ENCODE measurements at regions not wholly inside any gene's neighbourhood (a gene's known extent, or its start where the extent isn't known, plus 50 kb on each side); places are given as distances from the start of the nearest gene placed in this dataset.

- TF ChIP-seq BCL11A (IDR thresholded peaks at IDR 0.05; ENCODE audit: low read depth in 2 of 2, low read length in 2 of 2) (no peak), POLR2A (IDR thresholded peaks at IDR 0.05; ENCODE audit: control extremely low read depth in 1 of 2, low read depth in 2 of 2, low read length in 2 of 2) (no peak), TEAD4 (IDR thresholded peaks at IDR 0.05; ENCODE audit: low read depth, low read length) (no peak), KDM4A (IDR thresholded peaks at IDR 0.05; ENCODE audit: low read depth, low read length, severe bottlenecking) (no peak), EZH2 (IDR thresholded peaks at IDR 0.05; ENCODE audit: low read depth, low read length, severe bottlenecking) (no peak)
- TF ChIP-seq, protein P1, sequence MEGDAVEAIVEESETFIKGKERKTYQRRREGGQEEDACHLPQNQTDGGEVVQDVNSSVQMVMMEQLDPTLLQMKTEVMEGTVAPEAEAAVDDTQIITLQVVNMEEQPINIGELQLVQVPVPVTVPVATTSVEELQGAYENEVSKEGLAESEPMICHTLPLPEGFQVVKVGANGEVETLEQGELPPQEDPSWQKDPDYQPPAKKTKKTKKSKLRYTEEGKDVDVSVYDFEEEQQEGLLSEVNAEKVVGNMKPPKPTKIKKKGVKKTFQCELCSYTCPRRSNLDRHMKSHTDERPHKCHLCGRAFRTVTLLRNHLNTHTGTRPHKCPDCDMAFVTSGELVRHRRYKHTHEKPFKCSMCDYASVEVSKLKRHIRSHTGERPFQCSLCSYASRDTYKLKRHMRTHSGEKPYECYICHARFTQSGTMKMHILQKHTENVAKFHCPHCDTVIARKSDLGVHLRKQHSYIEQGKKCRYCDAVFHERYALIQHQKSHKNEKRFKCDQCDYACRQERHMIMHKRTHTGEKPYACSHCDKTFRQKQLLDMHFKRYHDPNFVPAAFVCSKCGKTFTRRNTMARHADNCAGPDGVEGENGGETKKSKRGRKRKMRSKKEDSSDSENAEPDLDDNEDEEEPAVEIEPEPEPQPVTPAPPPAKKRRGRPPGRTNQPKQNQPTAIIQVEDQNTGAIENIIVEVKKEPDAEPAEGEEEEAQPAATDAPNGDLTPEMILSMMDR (IDR thresholded peaks at IDR 0.05; ENCODE audit: control extremely low read depth in 1 of 3, insufficient read depth in 1 of 3, low read depth in 1 of 3, low read length in 3 of 3) = no peak
These were observed 78.3 kb downstream of the ADAMTS1 start for GRCh38 chr21:26766826-26767325.

All from H1 (cell line).